GM21576 (cell line): ENCODE measurements at regions not wholly inside any gene's neighbourhood (a gene's known extent, or its start where the extent isn't known, plus 50 kb on each side); places are given as distances from the start of the nearest gene placed in this dataset.

Experiments used
- ATAC-seq: cut with Tn5 transposase; IDR thresholded peaks from one replicate; pipeline ENCODE4 v1.9.1; 2021; ENCODE audit warnings: mild to moderate bottlenecking, moderate library complexity; ENCODE audit not compliant: unreplicated experiment

DNA sequence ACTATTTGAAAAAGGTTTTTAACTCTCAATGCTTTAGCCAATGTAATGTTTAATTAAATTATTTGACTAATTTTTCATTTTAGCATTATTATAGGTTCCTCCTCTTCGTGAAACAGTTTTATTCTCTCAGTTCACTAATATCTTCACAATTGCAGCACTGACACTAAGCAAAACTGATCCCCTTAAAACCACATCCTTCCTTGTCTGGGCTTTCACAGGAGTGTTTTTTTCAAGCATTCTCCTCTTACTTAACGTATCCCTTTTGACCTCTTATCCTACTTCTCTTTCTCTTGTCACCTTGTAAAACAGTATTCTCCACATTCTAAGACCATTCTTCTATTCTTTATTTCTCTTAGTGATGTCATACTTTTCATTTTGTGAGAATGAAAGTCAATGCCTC lies 112.8 kb downstream of the DSC3 start:
- ATAC-seq, result no peak

DNA sequence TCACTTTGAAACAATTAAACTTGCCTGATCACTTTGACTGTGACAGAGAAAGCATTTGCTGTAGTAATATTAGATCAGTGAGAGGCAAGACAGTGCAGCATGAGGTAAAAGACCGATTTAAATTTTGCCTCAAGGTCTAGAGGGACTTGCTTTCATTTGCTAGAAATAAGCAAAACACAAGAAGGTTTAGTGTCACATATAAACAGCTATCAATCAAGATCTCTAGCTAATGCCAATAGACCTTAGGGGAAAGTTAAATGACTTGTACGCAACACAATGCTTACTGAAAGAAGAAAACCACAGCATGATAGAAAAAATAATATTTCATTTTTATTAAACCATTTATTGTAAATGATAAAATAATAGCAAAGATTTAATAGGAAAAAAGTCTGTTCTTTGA lies 113.5 kb downstream of the DSC3 start:
- no peak for ATAC-seq

DNA sequence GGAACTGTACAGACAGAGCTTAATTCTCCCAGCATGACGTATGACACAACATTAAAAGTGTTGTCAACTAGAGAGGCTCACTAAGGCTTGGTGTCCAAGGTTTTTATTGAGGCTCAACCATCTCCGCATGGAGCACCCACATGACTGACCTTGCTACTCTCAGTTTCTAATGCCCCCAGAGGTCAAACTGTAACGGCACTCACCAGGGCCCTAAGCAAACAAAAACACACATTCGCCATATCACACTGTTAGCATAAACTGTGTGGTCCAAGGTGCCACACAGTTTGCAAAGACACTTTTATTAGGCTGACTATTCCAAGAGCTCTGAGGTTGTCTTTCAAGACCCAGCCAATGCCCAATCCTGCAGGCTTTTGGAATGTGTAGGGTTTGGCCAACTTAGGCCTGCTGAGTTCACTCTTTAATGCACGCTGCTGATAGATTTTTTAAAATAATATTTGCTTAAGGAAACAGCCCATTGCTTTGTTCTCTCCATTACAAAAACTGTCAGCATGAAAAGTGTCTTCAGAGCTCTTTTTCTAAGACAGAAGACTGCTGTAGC lies 114.9 kb downstream of the DSC3 start:
- ATAC-seq, result no peak

DNA sequence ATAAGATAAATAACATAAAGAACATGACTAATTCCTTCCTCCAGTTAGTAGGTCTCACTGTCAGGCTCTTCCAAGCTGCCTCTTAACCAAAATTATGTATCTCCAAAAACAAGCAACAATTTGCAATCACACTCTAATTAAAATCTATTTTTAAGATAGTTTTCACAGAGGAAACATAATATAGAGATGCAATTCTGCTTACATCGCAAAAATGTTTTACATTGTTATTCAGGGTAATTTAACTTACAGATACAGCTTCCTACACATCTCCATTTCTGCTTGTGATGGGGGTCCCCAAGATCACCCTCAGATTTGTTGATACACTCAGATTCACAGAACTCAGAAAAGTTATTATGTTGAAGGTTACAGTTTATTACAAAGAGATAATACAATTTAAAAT lies 115.5 kb downstream of the DSC3 start:
- no peak for ATAC-seq

DNA sequence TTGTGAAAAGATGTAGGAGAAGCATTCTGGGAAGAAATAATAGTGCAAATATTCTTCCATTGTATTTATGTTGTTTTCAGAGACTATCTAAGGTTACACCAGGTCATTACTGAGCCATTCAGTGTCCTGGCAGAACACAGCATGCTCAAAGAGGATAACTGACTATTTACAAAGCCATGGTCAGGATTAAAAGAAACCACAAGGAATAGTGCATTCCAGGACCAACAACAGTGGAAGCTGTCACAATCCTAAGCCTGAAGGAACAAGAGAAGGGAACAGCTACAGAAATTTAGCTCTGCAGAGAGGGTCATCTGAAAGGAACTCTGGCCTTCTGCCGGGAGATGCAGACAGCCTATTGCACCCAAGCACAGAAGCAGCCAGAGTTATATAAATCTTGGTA lies 116.7 kb downstream of the DSC3 start:
- ATAC-seq, result no peak

DNA sequence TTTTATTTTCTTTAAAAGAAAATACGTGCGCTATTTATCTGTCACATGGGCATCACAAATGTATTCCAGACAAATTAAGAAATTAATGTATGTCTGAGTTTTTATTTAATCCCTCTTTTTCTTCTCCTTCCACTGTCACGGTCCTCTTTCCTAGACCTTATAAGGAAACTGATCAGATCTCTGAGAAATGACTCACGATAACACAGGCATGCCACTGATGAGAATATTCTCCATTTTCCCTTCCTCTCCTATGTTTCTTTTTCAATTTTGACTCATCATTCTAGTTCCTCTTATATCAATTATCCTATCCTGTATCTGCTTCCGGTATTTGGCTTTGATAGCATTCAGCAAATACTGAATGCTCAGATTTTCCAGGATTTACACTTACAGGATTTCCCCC lies 121.8 kb downstream of the DSC3 start:
- no peak for ATAC-seq

DNA sequence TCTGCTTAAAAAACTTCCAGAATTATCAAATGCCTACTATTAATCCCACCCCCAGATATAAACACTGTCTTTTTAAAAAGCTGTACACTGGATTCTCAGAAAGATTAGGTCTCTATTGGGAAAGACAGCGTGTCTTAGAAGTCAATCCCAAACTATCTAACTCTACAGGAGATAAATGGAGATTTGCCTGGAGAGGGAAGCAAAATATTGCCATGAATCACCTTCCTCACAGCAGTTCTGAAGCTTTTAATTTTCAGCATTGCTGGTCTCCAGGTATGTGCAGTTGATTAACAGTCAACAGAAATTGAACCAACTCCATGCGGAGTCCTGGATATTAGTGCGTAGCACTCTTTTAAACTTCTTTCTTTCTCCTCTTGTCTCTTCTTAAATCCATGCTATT lies 122.2 kb downstream of the DSC3 start:
- ATAC-seq, result no peak

DNA sequence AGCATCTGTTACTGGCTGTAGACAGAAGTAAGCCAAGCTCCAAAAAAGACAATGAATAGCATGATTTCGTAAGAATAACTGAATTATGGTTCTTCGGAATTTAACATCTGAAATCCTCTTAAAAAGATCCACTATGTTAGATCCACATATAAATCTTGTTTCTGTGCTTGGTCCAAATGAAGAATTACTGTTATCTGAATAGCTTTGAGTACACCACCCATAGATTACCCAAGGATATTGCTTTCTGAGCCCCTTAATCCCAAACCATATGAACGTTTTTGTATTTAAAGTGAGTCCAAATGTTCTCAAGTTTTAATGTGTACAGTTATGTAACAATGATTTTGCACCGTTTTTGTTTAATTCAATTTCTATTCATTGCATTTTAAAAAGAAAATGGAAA lies 124.9 kb downstream of the DSC3 start:
- no peak for ATAC-seq

DNA sequence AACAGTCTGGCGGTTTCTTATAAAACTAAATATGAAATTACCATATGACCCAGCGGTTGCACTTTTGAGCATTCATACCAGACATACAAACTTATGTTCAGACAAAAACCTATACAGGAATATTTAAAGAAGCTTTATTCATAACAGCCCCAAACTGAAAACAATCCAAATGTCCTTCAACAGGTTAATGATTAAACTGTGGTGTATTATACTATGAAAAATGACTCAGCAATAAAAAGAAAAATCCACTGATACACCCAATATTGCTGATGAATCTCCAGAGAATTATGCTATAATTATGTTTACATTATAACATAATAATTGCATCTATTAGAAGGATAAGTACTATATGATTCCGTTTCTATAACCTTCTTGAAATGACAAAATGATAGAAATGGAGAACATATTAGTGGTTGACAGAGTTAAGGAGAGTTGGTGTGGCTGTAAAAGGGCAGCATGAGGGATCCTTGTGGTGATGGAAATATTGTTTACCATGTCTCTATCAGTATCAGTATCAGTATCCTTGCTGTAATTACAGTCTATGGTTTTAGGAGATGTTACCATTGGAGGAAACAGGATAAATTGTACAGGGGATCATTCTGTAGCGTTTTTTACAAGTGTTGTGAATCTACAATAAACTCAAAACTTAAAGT lies 127.1 kb downstream of the DSC3 start:
- no peak for ATAC-seq

DNA sequence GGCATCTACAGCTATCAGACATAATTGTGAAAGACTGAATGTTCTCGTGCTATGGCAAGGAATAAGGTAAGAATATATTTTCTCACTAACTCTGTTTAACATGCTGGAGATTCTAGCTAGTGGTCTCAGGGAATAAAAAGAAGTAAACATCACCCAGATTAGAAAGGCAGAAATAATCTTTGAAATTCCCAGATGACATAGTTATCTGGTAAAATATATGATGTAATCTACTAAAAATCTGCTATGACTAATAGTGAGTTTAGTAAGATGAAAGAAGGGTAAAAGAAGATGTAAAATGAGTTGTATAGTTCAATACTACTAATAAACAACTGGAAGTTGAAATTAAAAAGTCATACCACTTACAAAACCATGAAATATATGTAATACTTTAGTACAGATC lies 134.2 kb downstream of the DSC3 start:
- ATAC-seq, result no peak

DNA sequence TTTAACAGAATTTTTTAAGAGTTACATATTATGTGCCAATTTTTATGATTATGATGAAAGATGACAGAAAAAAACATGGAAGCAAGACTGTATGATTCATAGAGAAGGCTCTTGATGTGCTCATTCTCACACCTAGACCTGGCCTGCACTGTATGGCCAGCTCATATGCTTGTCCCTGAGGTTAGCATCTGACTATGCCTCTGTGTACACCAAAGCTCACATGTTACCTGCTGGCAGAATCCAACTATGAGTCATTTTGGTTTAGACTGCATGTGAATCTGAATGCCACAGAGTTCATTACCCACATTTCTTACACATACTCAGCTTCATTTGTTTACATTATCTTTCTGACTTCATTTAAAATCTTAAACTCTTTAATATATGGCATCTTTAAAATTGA lies 139.0 kb downstream of the DSC3 start:
- ATAC-seq, result no peak

DNA sequence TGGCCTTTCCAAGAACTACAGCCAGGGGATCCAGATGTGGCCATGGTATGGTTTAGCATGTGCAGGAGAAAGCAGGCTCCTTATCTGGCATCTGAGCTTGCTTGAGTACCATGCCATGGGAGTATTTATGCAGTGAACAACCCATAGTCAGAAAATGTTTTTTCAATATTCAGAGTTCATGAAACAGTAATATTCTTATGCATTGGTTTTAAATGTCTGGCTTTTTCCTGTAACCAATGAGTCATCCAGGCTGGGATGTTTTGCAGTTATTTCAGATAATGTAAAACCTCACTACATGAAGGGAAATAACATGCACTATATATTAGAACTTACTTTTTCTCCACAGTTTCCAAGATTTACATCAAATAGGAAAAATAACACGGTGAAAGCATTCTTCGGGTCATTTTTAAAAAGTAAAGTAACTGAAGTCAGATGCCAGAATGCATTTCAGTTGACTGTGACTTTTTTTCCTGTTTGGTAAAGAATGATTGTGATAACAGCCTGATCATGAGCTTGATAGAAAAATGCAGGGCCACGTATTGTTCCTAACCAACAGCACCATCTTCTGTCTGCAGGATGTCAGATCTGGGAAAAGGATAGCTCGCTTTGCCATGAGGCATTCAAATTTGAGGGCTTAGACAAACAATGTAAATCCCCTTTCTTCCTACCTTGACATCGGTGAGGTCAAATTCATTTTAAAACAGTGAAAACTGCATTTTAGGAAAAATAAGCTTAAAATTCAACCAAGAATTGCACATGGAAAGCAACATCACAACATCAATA lies 152.8 kb downstream of the DSC3 start:
- no peak for ATAC-seq

DNA sequence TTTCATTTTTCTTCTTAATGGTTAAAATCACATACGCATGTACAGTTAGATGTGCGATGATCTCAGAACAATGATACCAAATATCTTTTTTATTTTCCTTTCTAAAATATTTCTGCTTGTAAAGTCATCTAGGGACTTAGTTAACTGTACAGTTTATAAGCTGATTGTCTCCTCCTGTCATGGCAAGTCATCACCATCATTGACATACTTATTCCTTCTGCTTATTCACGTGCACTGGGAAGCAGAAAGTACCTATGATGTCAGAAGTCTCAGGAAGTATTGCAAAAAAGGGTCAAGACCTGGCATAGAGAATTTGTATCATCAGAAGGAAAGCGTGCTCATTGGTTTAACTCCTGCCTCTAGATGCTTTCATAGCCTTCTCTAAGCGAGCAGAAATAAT lies 154.2 kb downstream of the DSC3 start:
- ATAC-seq, result no peak

DNA sequence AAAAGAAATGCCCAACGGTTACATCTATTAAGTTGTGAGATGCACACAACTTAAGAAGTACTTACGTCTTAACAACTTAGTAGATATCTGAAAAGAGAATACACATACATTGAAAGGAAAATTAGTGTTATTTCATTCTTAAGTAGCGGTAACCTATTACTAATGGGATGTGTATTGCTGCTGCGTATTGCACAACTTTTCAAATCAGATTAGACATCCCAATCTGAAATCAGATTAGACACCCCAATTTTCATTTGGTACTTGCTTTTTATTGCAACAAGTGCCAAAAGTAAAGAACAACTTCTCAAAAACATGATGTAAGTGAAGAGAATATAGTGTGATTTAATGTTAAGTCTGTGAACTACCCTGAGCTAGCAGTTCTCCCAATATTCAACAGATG lies 155.5 kb downstream of the DSC3 start:
- no peak for ATAC-seq

DNA sequence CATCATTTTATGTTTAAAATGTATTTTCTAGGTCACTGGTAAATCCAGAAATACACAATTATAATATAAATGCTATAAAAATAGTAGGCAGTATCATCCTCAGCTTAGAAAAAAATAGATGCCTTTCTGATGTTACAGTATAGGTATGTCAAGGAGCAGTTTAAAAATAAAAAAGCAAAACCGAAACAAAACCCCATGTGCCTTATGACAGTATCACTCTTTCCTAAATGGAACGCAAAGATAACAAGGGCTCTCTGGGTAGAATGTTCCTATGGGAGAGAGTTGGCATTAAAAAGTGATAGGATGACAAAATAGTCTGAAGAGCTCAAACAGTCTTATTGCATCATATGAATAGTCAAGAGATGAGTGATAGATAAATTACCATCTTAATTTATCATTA lies 172.1 kb downstream of the DSC3 start:
- no peak for ATAC-seq

DNA sequence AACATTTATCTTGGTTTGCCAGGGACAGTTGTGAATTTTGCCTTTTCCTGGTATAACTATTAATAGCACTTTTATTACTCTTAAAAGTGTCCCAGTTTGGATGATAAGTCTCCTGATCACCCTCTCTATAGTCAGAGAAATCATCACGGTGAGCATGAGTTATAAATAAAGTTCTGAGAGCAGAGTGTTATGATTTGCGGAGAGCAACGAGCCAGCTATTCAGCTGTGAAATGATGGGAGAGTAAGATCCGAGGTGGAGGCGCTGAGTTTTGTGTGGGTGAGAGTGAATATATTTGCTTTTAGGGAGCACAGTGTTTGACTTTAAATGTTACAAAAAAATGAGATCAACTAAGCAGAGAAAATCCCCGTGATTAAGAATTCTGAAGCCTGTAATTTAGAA lies 179.6 kb downstream of the DSC3 start:
- no peak for ATAC-seq

DNA sequence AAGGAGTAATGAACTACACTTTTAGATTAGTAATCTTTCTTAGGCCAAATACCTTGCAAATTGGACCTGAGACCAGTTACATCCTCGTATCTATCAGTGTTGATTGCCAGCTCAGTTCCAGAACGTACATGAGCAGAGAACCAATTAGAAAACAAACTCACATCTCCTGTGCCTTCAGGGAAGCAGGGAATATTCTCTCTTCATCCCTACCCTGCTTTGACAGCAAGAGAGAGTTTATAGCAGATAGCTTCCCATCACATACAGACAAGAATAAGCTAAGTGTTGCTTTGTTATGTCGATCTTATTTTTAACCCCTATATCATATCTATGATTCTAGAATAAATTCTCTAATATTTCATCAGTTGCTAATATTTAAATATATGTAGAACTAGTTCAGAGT lies 181.8 kb downstream of the DSC3 start:
- no peak for ATAC-seq

DNA sequence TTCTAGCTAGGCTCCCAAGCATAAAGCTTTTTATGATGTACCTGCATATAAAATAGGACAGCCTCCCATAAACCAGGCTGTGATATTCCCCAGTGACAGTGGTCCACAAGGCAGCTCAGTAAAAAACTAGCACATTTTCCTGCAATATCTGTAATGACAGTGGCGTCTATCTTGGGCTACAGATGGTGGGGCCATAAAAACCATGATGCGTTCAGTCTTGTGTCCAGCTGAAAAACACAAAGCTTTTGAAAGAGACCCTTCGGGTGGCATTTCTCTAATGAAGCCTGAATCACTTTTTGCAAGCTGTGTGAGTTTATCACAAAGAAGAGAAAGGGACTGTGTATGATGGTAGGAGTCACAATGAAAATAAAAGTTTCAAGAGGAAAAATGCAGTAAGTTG lies 183.5 kb downstream of the DSC3 start:
- no peak for ATAC-seq

DNA sequence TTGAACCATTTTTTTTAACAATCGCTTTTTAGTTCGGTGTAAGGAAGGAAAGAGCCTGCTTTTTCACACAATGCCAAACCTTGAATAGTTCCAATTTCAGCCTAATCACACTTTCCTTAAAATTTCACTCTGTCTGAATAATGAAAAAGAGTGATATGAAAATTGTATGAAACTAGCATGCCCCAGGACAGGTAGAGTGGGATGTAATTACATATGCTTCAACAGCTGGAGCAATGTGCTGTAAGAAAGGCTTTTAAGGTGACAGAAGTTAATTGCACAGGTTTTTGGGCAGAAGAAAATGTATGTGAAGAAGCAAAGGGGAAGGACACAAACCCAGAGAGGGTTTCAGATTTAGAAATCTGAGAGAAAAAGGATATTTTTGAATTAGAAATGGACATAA lies 184.0 kb downstream of the DSC3 start:
- ATAC-seq, result no peak

DNA sequence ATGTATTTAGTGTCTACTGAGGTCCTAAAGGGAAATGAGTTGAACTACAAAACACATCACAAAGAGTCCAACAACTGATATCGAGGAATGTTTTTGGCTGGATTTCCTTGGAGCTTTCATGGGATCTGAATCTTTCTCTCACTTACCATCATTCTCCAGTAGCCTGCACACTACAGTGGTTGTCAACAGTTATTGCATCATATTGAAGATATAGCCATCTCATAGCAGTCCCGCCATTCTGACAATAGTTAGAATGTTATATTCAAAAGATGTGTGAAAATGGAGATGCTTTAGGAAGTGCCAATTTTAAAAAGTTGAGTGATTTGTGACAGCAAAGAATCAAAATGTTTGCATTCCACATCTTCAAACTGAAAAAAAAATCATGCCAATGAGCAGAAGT lies 186.8 kb downstream of the DSC3 start:
- ATAC-seq, result no peak

DNA sequence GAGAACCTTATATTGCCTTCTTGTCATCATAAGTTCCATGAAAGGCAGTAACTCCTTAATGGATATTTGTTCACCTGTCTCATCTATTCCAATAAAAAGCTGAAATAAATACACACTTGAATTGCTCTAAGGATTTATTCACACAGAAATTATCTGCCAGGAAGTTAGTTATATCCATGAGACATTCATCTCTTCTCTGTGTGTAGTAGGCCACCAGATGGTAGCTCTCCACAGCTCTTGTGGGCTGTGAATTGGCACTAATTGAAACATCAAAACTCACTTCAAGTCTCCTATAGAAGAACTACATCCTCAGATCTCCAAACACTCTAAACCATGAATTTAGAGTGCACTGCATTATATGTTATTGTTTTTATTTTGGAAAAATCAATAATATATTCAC lies 189.6 kb downstream of the DSC3 start:
- no peak for ATAC-seq

DNA sequence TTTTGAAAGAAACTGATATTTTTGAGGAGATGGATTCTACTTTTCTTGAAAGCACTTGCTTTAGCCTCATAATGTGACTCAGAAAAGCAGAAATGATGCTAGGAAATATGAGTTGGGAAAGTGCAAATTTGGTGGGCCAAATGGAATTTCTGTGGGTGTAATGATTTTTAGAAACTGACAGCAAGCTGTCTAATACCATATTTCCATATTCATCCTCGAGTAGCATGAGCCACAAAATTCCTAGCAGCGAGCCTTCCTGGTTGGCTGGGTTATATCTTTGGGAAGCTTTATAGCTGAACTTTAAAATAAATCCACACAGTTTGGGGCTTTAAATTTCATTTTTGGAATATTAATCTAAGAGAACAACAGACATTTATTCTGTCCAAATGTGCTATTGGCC lies 190.0 kb downstream of the DSC3 start:
- ATAC-seq, result no peak
